Activated CD4-positive, alpha-beta T cell treated with anti-CD3 and anti-CD28 coated beads, Interleukin-2, amount 50 U/mL, for 1 hour (primary cell): ENCODE measurements at regions not wholly inside any gene's neighbourhood (a gene's known extent, or its start where the extent isn't known, plus 50 kb on each side); places are given as distances from the start of the nearest gene placed in this dataset.

Experiments
- DNase-seq: peaks from one replicate; pipeline ENCODE4 v3.0.0-alpha.2; 2020

GRCh38 chr4:123776267-123776666 lies 379.7 kb downstream of the SPRY1 start:
- no peak for DNase-seq

- DNase-seq = no peak
These were observed 380.8 kb downstream of the SPRY1 start for GRCh38 chr4:123777373-123777772.

- no peak for DNase-seq
These were observed 386.7 kb downstream of the SPRY1 start for GRCh38 chr4:123783151-123783790.

GRCh38 chr4:123783921-123784320 lies 387.3 kb downstream of the SPRY1 start:
- DNase-seq = no peak

- no peak for DNase-seq
These were observed 388.0 kb downstream of the SPRY1 start for GRCh38 chr4:123784626-123785025.

GRCh38 chr4:123785538-123785937 lies 388.9 kb downstream of the SPRY1 start:
- no peak for DNase-seq

GRCh38 chr4:123786163-123786915 lies 389.7 kb downstream of the SPRY1 start:
- DNase-seq = no peak

GRCh38 chr4:123786920-123787319 lies 390.3 kb downstream of the SPRY1 start:
- no peak for DNase-seq

- DNase-seq = no peak
These were observed 391.0 kb downstream of the SPRY1 start for GRCh38 chr4:123787512-123788080.

GRCh38 chr4:123788577-123788976 lies 392.0 kb downstream of the SPRY1 start:
- DNase-seq = no peak

GRCh38 chr4:123790681-123791080 lies 394.1 kb downstream of the SPRY1 start:
- DNase-seq = no peak

- DNase-seq = no peak
These were observed 405.6 kb downstream of the SPRY1 start for GRCh38 chr4:123802082-123802645.

- no peak for DNase-seq
These were observed 406.3 kb downstream of the SPRY1 start for GRCh38 chr4:123802933-123803332.

- no peak for DNase-seq
These were observed 407.7 kb downstream of the SPRY1 start for GRCh38 chr4:123804196-123804721.

GRCh38 chr4:123806056-123806455 lies 409.5 kb downstream of the SPRY1 start:
- DNase-seq = no peak

GRCh38 chr4:123807187-123807586 lies 410.6 kb downstream of the SPRY1 start:
- DNase-seq = no peak

- DNase-seq = no peak
These were observed 411.3 kb downstream of the SPRY1 start for GRCh38 chr4:123807866-123808265.

GRCh38 chr4:123809864-123810263 lies 413.3 kb downstream of the SPRY1 start:
- no peak for DNase-seq

GRCh38 chr4:123812066-123812390 lies 415.4 kb downstream of the SPRY1 start:
- no peak for DNase-seq

- DNase-seq = no peak
These were observed 417.3 kb downstream of the SPRY1 start for GRCh38 chr4:123813901-123814300.

GRCh38 chr4:123816462-123816861 lies 419.9 kb downstream of the SPRY1 start:
- no peak for DNase-seq

- DNase-seq = no peak
These were observed 420.6 kb downstream of the SPRY1 start for GRCh38 chr4:123817025-123817688.

GRCh38 chr4:123819362-123820035 lies 422.9 kb downstream of the SPRY1 start:
- DNase-seq = no peak
